ENCODE measurements at regions not wholly inside any gene's neighbourhood (a gene's known extent, or its start where the extent isn't known, plus 50 kb on each side); places are given as distances from the start of the nearest gene placed in this dataset.
"Not testable (repeated sequence)": the region's sequence is repeated elsewhere in the genome, so short reads cannot be mapped to it uniquely, and the experiment has no call there.

DNA sequence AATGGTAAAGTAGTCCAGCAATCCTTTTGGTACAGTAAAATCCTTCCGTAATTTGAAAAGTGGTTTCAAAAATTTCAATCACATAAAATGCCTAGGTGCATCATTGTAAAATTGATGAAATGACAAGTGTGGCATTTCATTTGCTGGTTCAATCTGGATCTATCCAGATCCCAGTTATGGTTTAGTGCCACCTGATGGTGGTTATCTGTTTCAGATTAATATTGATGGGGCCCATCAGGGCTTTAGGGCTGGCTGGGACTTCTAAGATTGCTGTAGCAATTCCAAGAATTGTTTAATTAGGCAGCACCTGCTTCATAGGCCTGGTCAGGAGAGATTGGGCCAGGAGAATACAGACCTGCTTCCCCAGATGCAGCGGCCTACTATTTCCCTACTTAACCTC, 55.5 kb upstream of the PIK3C3 start:
- DNase-seq (ENCODE audit: low spot score) = no peak

DNA sequence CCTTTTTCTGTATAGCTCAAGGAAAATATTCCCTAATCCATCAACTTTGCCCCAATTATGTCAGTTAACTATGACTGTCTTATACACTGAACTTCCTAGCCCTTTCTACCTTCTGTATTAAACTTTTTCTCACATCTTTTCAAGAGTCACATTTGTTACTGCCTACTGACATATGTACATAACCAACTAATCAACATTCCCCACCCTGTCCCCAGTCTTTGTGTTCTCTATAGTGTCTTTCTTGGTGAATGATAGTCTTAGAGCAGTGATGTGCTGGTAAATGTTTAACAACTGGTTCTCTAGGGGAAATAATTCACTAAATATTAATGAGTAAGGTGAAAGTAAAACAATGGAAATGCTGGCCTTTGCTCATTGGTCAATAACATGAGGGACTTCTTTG, 61.6 kb upstream of the PIK3C3 start:
- DNase-seq (ENCODE audit: low spot score) = no peak

DNA sequence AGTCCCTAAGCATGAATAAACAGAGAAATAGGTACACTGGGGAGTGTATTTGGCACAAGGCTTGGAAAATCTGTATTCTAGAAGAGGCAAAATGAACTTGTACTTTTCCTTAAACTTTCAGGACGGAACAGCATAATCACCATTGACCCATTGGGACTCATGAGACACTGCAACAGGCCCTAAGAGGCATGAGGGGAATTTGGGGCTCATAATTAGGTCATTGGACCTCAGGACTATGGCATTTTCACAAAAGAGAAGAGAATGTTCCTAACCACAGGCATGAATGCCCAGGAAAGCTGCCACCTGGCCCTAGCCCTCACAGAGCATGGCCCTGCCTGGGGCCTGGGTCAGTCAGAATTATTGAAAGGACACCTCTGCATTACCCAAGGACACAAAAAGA, 67.9 kb upstream of the PIK3C3 start:
- DNase-seq (ENCODE audit: low spot score) = no peak

DNA sequence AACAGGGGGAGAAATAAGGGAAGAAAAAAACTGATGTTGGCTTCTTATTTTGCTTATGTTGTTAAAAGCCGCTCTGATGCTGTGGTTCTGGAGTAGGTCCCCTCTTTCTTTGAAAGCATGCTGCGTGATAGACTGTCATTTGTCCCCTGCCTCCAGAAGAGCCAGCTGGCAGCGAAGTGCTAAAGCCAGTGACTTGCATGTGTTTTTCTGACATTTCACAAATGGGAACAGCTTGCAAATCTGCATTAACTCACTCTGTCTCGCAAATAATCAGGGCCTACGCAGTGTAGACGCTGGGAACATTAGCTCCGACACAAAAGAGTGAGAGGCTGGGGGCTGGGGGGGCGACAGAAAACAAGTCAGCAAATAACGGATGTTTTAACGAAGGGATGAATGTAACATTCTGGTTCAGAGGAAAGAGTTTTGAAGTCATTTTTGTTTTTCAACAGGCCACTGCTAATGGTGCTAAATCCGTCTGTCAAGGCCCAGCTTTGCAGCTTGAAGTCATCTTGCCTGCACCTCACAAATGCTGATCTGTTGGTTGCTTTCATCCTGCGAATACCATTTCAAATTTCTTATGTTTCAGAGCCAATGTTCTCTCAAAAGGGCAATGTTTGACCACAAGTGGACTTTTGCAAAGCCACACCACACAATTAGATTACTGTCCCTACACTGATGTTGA, 68.8 kb upstream of the PIK3C3 start:
- DNase-seq (ENCODE audit: low spot score) = no peak

DNA sequence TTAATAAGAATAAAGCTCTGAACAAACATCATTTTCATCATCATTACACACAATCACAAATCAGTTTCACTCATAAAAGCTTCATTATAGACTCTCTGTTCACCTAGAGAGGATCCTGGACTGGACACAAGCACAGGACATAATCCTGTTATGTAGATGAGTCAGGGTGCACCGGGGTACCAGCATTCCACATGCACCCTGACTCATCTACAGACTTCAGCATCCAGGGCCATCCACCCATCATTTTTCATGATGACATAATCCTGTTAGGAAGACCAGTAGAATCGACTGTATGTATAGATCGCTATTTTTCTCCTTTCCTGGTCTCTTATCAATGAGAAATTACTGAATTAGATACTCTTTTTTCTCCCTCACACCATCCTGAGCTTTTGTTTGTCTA, 73.7 kb upstream of the PIK3C3 start:
- DNase-seq (ENCODE audit: low spot score) = no peak

DNA sequence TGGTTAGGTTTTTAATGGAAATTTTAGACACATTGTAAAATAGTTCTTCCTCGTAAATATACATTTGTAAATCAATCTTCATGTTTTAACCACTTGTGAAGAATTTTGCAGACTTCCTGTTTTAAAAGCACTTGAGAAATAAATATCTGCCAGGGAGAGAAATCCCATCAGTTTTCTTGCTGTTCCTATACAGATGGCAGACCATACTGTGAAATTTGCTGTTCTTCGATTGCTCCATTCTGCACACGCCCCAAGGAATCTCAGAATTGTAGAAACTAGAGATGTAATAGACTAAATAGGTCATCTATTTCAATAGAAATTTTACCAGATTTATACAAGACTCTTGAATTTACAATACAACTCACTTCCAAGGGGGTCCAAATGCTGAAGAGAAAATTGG, 75.8 kb upstream of the PIK3C3 start:
- DNase-seq (ENCODE audit: low spot score) = no peak

DNA sequence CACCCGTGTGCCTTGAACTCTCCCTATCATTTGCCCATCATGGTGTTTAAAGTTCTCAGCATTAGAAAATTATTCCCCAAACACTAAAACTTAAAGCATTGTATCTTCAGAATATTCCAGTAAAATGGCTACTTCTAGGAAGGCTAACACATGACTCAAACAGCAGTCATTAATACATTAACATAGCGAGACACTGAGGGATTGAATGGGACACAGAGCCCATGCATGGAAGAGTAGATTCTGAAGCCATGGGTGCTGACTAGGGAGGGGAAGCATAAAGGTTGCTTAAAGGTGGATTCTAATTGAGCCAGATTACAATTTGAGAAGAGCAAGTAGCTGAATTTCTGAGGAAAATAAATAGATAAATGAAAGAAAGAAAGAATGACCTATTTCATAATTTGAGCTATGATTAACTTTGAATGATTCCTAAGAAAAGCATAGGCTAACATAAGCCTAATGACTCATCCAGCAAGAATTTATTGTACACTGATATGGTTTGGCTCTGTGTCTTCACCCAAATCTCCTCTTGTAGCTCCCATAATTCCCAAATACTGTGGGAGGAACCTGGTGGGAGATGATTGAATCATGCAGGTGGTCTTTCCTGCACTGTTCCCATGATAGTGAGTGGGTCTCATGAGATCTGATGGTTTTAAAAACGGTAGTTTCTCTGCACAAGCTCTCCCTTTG, 79.8 kb upstream of the PIK3C3 start:
- no peak for DNase-seq (ENCODE audit: low spot score)

DNA sequence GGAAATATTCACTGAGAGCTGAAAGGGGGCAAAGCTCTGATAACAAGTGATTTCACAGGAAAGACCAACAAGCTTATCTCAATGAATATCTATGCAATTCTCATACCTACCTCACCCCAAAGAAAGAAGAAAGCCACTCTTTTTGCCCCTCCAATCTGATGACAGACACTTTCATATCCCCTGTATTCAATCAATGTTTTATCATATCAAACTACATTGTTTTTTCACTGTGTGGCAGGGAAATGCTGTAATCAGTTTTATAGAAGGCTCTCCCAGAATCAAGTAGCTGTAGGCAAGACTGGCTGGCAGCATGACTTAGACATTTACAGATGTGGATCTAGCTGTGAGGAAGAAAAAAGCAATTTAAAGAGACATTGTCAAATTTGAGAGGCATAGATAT, 81.3 kb upstream of the PIK3C3 start:
- DNase-seq (ENCODE audit: low spot score) = no peak

DNA sequence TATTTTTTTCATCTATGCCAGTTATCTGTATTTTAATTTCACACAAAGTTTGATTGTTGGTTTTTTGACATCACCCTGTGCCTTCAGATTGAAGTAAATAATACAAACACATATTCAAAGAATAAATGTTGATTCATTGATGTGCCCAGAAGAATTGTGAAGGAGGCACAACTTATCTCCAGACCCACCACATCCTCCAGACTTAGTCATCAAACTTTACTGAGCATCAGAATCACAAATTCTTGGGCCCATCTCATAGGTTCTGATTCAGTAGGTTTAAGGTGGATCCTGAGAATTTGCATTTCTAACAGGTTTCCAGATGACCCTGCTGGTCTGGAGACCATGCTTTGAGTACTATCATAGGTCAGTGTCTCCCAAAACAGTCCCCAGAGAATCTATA, 82.8 kb upstream of the PIK3C3 start:
- no peak for DNase-seq (ENCODE audit: low spot score)

DNA sequence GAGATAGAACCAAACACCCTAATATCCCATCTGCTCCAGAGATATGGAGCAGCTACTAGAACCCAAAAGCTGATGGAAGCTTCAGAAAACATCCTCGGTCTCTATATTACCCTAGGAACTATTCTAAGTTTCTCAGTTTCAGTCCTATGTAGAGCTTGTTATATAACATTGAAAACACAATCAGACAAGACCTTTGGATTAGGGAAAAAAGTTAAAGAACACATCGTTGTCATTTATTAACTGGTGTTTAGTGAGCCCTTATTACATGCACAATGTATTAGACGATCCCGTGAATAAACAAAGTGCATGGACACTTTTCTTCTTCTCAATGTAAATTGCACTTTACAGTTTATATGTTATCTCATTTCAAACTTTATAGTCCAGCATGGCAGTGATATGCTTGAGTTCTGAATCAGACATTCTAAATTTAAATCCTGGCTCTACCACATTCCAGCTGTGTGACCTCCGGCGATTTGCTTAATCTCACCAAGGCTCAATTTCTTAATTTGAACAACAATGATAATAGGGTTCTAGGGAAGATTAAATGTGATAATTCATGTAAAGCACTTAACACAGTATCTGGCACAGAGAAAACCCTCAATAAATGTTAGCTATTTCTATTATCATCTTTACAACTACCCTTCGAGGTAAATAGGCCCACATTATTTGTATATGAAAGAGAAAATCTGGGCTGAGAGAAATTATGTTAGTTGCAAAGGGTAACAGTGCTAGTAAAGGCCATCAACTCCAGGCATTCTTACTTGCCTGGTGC, 83.6 kb upstream of the PIK3C3 start:
- no peak for DNase-seq (ENCODE audit: low spot score)

DNA sequence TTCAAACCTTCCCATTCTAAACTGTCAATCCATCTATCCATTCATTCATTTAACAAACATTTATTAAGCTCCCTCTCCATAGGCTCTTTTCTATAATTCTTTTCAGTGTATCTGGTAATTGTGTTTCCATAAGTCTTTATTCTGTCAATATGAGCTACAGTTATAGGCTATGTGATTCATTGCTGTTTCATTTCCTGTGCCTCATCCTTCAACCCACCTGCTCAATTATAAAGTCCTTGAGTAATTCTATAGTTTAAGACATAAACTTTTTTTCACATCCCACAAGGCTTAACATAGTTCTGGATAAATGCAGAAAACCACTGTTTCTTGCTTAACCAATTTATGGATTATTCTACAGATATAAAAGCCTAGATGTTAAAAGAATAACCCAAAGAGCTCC, 84.2 kb upstream of the PIK3C3 start:
- no peak for DNase-seq (ENCODE audit: low spot score)

DNA sequence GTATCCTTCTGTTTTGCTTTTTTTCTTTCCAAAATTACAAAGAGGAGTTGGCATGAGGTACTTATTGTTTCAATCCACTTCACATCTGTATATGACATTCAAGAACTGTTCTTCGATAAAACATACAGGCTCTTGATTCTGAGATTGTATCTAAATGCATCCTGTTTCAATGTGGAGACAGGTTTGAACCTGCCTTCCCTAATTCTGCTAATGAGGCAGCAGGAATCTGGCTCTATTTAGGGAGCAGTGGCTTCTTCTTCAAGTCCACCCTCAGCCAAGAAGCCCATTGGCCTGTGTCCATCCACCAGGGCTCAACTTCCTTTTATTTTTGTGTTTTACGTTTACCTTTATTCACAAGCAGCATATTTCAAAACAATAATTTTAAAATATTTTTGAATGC, 84.8 kb upstream of the PIK3C3 start:
- DNase-seq (ENCODE audit: low spot score) = no peak

DNA sequence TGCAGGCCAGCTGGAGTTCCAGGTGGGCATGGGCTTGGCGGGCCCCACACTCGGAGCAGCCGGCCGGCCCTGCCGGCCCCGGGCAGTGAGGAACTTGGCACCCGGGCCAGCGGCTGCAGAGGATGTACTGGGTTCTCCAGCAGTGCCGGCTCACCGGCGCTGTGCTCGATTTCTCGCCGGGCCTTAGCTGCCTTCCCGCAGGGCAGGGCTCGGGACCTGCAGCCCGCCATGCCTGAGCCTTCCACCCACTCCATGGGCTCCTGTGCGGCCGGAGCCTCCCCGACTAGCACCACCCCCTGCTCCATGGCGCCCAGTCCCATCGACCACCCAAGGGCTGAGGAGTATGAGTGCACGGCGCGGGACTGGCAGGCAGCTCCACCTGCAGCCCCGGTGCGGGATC, 89.2 kb upstream of the PIK3C3 start:
- DNase-seq (ENCODE audit: low spot score) = not testable (repeated sequence)

DNA sequence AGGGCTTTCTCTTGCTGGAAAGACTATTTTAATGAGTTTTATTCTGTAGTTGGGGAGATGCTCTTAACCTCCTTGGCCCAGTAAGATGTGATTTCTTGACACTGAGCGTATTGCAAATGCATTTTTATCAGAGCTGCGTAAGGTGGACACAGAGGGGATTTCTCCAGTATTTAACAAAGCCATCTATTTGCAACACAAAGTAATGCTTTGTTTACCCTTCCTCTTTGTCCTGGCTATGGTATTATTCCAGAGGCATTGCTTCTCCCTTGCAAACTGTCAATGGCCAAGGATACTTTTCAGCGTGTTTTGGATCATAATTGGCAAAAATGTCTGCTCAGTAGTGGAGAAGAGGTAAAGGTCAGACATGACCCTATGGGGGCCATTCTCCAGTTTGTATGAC, 90.8 kb upstream of the PIK3C3 start:
- no peak for DNase-seq (ENCODE audit: low spot score)

DNA sequence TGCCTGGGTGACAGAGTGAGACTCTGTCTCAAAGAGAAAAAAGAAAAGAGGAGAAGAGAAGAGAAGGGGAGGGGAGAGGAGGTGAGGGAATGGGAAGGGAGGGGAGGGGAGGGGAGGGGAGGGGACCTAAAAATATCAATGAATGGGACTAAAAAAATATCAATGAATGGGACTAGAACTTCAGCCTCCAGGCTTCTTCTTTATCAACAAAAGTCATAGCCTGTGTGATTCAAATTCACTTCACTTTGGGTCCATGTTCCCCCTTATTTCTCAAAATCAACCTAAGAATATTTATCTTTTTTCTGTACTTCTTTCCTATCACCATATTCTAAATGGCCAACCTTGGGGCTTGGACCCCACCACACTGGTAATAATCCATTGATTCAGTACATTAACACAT, 92.1 kb upstream of the PIK3C3 start:
- no peak for DNase-seq (ENCODE audit: low spot score)

DNA sequence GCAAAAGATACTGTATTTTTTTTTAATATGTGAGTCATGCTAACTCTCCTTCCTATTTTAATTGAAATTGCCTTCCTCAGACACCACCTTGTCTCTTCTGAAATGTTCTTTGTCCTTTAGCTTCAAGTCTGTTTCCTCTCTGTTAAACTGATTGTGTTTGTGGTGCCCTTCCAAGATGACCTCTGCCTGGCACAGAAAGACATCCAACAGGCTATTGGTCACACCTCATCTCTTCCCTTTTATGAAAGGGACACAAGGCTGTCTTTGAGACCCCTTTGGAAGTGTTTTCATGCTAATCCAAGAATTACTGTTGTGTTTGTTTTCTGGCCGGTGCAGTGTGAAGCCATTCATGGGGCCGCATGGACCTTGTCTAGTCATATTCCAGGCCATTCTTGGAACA, 94.0 kb upstream of the PIK3C3 start:
- DNase-seq (ENCODE audit: low spot score) = no peak

DNA sequence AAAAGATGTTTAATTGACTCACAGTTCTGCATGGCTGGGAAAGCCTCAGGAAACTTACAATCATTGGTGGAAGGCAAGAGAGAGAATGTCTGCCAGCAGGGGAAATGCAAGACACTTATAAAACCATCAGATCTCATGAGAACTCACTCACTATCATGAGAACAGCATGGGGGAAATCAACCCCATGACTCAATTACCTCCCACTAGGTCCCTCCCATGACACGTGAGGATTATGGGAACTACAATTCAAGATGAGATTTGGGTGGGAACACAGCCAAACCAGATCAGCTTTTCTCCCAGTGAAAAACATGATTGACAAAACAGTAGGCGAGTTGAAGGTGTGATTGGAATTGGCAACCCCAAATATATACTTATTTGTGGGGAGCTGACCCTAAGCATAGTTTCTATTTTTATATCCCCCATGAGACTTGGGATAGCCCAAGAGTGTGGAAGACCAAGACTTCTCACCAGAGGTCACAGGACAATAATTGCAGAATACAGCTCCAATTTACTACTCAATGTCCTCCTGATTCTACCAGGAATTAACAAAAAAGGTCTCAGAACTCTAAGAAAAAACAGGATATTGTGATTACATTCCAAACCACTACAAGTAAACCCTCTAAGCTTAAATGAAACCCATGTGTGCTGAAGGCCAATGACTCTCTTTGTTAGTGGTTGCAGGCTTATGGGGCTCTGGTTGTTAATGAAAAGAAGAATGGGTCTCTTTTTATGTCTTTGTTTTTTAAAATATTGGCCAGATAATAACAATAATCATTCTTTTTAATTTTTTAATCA, 96.1 kb upstream of the PIK3C3 start:
- DNase-seq (ENCODE audit: low spot score) = no peak

DNA sequence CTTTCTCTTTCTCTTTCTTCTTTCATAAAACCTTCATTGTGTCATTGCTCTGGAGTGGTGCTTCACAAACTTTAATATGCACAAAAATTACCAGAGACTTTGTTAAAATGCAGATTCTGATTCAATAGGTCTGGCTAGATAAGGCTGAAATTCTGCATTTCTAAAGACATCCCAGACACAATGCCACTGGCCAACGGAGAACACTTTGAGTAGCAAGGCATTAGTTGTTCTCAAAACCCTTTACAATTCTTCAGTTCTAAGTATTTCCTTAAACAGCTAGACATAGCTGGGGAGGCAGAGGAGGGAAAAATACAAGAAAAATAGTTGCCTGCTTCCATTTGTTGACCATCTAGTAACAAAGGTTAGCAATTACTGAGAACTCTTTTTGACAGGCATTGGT, 101.8 kb upstream of the PIK3C3 start:
- DNase-seq (ENCODE audit: low spot score) = no peak

DNA sequence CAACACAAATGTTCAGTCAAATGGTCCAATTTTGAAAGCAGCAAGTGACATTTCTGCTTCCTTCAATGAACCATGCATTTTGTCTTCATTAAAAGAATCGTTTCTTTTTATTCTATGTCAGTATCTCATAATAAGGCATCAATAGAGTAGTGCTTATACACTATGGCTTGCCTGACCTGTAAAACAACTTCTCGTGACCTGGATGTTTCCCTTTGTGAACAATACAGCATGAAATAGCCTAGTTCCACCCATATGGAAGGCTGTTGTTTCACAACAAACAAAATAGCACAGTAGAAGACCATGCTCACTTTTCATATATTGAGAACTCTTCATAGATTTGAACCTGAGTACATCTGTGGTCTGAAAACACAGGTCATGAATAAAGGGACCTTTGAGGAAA, 104.3 kb upstream of the PIK3C3 start:
- no peak for DNase-seq (ENCODE audit: low spot score)

DNA sequence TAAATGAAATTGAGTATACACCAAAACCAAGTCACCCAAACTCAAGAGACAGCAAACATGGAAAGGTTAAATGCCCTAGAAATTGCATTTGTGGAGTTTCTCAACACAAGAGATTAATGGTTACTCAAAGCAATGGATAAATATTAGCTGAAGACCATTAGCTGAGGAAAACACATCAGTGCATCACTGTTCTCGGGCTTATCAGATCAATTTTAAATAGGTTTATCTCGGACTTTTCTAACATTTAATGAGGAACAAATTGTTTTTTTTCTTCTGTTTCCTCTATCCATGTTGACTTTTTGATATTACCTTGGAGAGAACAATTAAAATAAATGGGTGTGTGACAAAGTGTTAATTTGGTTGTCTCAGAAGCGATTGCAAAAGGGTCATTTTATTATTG, 105.4 kb upstream of the PIK3C3 start:
- DNase-seq (ENCODE audit: low spot score) = no peak

DNA sequence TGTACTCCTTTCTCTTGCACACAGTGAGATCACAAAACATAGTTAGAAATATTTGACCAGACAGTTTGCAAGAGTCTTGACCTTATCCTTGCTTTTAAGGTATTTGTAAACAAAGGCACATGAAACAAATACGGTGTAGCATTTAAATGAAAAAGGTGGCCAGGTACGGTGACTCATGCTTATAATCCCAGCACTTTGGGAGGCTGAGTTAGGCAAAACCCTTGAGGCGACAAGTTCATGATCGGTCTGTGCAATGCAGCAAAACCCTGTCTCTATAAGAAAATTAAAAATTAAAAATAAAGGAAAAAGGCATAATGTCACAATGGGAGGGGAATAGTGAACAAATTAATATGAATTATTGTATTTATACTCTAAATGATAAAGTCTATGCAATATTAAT, 109.5 kb upstream of the PIK3C3 start:
- no peak for DNase-seq (ENCODE audit: low spot score)

DNA sequence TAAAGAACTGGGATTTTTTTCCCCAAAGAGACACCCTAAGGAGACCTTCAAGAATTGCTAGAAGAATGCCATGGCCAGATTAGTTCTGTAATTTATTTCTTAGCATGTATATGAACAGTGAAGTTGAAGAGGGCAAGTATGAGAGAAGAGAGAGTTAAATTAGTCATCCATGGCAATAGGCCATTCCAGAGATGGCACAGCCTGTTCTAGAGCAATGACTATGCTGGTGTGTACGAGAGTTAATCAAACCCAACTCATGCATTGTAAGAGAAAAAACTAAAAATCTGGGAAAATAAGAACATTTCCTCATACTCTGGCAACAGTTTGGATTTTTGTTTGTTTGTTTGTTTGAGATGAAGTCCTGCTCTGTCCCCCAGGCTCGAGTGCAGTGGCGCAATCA, 112.1 kb upstream of the PIK3C3 start:
- no peak for DNase-seq (ENCODE audit: low spot score)
